Loucy (cell line): ENCODE measurements at regions not wholly inside any gene's neighbourhood (a gene's known extent, or its start where the extent isn't known, plus 50 kb on each side); places are given as distances from the start of the nearest gene placed in this dataset.

ENCODE experiments used
- EZH2phosphoT487 ChIP-seq: fragments of 200-600 bp; IDR thresholded peaks from 2 replicates; pipeline ENCODE4 v1.6.1; 2018; ENCODE audit warnings: antibody characterized with exemption, mild to moderate bottlenecking, moderate library complexity, borderline replicate concordance
- TF ChIP-seq, protein P1 (sequence below): fragments of 200-600 bp; sonication (generic); conservative IDR thresholded peaks from 2 replicates; pipeline ENCODE4 v1.5.1; 2014; ENCODE audit warnings: mild to moderate bottlenecking, antibody characterized with exemption, low read length

DNA sequence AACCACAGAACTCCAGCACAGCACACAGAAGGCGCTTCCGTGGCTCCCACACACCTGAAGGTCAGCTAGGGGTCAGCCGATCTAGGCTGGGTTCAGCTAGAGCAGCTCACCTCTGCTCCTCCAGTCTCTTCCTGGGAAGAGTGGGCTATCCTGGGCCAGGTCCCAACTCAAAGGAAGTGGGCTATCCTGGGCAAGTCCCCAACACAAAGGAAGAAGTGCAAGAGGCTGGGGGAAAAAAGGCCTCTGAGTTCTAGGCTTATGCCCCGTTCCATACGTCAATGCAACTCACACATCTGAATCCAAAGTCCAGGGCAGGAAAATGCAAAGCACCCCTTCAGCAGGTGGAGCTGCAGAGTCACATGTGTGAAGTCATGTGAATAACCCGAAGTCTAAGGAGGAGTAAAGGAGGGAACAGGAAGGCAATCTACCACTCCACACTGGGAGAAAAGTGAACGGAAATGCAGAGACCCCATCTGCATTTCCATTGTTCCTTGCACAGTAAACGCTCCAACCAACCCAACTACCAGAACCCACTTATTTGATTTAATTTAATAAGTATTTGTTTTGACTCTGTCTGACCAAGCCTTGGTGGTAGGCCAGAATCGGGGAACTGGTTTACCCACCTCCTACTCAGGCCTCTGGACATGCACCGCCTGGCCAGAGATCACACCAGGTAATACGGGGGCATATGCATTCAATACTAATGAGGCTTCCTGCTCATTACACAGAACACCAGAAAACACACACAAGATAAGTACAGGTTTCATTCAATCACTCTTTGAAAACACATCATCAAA, 95.5 kb upstream of the RNF32 start:
- TF ChIP-seq, protein P1, sequence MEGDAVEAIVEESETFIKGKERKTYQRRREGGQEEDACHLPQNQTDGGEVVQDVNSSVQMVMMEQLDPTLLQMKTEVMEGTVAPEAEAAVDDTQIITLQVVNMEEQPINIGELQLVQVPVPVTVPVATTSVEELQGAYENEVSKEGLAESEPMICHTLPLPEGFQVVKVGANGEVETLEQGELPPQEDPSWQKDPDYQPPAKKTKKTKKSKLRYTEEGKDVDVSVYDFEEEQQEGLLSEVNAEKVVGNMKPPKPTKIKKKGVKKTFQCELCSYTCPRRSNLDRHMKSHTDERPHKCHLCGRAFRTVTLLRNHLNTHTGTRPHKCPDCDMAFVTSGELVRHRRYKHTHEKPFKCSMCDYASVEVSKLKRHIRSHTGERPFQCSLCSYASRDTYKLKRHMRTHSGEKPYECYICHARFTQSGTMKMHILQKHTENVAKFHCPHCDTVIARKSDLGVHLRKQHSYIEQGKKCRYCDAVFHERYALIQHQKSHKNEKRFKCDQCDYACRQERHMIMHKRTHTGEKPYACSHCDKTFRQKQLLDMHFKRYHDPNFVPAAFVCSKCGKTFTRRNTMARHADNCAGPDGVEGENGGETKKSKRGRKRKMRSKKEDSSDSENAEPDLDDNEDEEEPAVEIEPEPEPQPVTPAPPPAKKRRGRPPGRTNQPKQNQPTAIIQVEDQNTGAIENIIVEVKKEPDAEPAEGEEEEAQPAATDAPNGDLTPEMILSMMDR, result 0 out of 2 replicates have a peak, but pooled peaks have one; percentile 9
- no peak for TF ChIP-seq EZH2phosphoT487
